Right atrium auricular region (tissue), 2 donors: ENCODE measurements at regions not wholly inside any gene's neighbourhood (a gene's known extent, or its start where the extent isn't known, plus 50 kb on each side); places are given as distances from the start of the nearest gene placed in this dataset.

ENCODE experiments used
- DNase-seq: peaks from one replicate; pipeline ENCODE4 v3.0.0-alpha.2; 2019; ENCODE audit warnings: low spot score
- H3K27ac ChIP-seq, 2 donors: fragments of 200-600 bp; sonication (generic); 1 replicate in 1 of 2; 2 replicates in 1 of 2; pipeline ENCODE4 v1.5.1; 2016 to 2019
- H3K27me3 ChIP-seq, 2 donors: fragments of 200-600 bp; sonication (generic); one replicate each; pipeline versions ENCODE4 v1.5.1 to v1.6.0; 2017 to 2019
- H3K36me3 ChIP-seq: fragments of 200-600 bp; sonication (generic); one replicate; pipeline ENCODE4 v1.5.1; 2016
- H3K4me1 ChIP-seq, 2 donors: fragments of 200-600 bp; sonication (generic); one replicate each; pipeline versions ENCODE4 v1.5.1 to v1.6.0; 2017 to 2019
- H3K4me3 ChIP-seq, 2 donors: fragments of 200-600 bp; sonication (generic); 1 replicate in 1 of 2; 2 replicates in 1 of 2; pipeline ENCODE4 v1.5.1; 2017 to 2019; ENCODE audit warnings: mild to moderate bottlenecking in 1 of 2, moderate library complexity in 1 of 2
- H3K9me3 ChIP-seq, 2 donors: fragments of 200-600 bp; sonication (generic); one replicate each; pipeline ENCODE4 v1.5.1; 2019
- TF ChIP-seq, protein P1 (sequence below), 2 donors: fragments of 200-600 bp; sonication (generic); IDR thresholded peaks; one replicate each; pipeline ENCODE4 v1.5.1; 2019; ENCODE audit warnings: antibody characterized with exemption in 2 of 2

DNA sequence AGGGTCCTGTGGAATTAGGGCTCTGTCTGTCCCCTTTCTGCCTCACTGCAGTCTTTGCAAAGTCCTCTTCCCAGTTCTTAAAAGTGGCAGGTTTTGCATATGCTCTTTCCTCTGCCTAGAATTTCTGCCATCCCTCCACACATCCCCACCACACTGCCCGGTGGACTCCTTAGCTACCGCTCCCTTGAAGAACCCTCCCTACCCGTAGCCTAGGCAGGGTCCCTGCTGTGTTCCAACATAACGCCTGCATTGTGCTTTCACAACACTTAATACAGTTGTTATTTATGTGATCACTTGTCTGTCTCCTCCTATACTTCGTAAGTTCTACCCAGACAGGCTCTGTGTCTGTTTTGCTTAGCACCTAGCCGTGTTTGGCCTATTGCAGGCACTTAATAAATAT lies 142.5 kb upstream of the DMRT1 start:
- H3K4me1 ChIP-seq = peaks cover 0 to 85% of the 10 kb centered on the region in 2 donors
- no peaks in the 10 kb centered on the region for H3K9me3 ChIP-seq
- H3K4me3 ChIP-seq = no peak overlapping the region
- peaks cover 19% of the 10 kb centered on the region for H3K36me3 ChIP-seq
- H3K27ac ChIP-seq = peak overlapping the region; percentile 90 to 95
- TF ChIP-seq, protein P1, sequence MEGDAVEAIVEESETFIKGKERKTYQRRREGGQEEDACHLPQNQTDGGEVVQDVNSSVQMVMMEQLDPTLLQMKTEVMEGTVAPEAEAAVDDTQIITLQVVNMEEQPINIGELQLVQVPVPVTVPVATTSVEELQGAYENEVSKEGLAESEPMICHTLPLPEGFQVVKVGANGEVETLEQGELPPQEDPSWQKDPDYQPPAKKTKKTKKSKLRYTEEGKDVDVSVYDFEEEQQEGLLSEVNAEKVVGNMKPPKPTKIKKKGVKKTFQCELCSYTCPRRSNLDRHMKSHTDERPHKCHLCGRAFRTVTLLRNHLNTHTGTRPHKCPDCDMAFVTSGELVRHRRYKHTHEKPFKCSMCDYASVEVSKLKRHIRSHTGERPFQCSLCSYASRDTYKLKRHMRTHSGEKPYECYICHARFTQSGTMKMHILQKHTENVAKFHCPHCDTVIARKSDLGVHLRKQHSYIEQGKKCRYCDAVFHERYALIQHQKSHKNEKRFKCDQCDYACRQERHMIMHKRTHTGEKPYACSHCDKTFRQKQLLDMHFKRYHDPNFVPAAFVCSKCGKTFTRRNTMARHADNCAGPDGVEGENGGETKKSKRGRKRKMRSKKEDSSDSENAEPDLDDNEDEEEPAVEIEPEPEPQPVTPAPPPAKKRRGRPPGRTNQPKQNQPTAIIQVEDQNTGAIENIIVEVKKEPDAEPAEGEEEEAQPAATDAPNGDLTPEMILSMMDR (IDR thresholded peaks at IDR 0.05) = no peak
- H3K27me3 ChIP-seq = no peaks in the 10 kb centered on the region
- DNase-seq = no peak

DNA sequence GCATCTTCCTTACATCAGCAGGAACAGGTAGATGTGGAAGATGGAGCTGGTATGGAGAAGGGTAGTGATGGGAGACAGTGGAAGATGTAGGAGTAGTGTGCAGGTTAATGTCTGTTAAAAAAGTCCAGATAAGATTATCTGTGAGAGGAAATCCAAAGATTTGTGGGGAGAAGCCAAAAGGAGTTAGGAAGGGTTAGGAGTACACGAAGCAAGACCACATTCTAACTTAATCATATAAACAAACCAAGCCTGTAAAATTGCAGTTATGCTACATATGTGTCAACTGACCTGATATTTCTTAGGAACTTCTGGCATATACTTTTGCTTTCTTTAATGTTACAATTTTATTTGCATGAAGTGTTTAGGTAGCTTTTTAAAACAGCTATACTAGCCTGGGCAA lies 142.1 kb upstream of the DMRT1 start:
- H3K27ac ChIP-seq = peak overlapping the region; percentile 90 to 95

DNA sequence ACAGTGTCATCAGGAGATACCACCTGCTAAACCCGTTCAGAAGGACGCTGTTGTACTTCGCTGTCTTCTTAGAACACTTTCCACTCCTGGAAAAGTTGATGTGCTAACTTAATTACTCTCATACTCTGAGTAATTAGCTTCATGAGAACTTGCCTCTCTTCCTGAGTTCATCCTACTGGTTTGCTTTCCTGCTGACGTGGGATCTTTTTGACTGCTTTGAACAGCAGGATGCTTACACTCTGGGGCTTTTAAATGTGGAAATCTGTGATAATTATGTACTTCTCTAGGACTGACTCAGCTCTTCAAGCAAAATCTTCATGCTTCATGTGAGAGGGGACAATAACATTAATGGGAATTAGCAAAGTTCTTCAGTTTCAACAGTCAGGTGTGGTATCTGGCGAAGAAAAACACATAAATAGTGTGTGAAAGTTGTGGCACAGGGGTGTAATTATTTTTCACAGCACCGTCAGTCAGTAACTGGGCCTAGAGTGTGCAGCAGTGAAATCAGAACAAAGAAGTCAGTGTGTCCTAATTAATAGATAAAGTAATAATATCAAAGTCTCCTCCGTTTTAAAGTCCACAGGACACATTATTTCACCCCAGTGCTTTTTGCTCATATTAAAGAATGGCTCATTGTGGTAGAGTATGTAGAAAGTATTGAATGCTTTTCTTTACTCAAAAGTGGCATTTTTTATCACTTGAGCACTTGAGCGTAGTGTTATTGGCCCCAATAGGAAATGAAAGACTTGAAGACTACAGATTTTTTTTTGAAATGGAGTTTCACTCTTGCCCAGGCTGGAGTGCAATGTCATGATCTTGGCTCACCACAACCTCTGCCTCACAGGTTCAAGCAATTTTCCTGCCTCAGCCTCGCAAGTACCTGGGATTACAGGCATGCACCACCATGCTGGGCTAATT lies 140.9 kb upstream of the DMRT1 start:
- Histone ChIP-seq H3K9me3 (no peaks in the 10 kb centered on the region), H3K36me3 (peaks cover 19% of the 10 kb centered on the region), H3K27ac (peak overlapping the region; percentile 90 to 95), H3K4me1 (peaks cover 0 to 82% of the 10 kb centered on the region in 2 donors), H3K27me3 (no peaks in the 10 kb centered on the region), H3K4me3 (no peak overlapping the region)
- TF ChIP-seq, protein P1 (IDR thresholded peaks at IDR 0.05) = no peak
- DNase-seq = no peak

More for the DNA sequence above, 142.1 kb upstream of the DMRT1 start:
- TF ChIP-seq, protein P1 (IDR thresholded peaks at IDR 0.05) = no peak
- no peak for DNase-seq
- H3K4me3 ChIP-seq = no peak overlapping the region
- no peaks in the 10 kb centered on the region for H3K27me3 ChIP-seq
- peaks cover 0 to 85% of the 10 kb centered on the region in 2 donors for H3K4me1 ChIP-seq
- H3K9me3 ChIP-seq = no peaks in the 10 kb centered on the region
- H3K36me3 ChIP-seq = peaks cover 19% of the 10 kb centered on the region

DNA sequence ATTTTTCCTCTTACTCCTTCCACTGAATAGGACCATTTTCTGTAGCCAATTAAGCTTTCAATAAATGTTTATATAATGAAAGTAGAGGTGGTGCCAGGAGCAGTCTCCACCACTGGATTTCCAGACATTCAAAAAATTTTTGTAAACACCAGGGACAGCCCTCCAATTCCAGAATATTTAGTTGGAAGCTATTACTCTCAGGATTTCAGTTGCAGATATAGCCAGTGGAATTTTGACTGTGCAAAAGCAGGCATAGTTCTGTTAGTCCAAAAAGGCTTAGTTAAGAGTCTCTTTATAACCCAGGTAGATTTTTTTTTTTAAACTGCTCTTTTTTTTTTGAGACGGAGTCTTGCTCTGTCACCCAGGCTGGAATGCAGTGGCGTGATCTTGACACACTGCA lies 138.1 kb upstream of the DMRT1 start:
- H3K4me3 ChIP-seq = no peak overlapping the region

DNA sequence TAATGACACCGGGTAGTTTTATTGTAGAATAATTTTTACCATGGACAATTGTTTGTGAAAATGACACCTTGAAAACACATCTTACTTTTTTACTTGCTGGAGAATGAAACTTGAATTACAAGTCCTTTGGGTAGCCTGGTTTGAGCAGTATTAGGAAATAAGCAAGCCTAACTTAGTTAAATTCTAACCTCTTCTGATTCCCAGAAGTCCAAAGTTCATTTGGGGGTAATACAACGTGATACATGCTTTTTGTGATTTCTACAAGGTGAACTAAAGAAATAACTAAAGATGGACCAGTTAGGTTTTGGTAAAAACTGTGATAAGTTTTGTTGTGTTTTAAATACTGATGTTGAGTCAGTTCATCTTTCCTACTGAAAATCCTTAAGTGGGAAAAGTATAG lies 135.4 kb upstream of the DMRT1 start:
- TF ChIP-seq, protein P1 (IDR thresholded peaks at IDR 0.05) = no peak
- H3K27ac ChIP-seq = peak overlapping the region; percentile 85 to 86
- H3K27me3 ChIP-seq = no peaks in the 10 kb centered on the region
- H3K9me3 ChIP-seq = no peaks in the 10 kb centered on the region
- H3K4me1 ChIP-seq = peaks cover 0 to 60% of the 10 kb centered on the region in 2 donors
- H3K36me3 ChIP-seq = peaks cover 19% of the 10 kb centered on the region
- H3K4me3 ChIP-seq = peak overlapping the region; percentile 43 to 57
- no peak for DNase-seq

More for the DNA sequence above, 138.1 kb upstream of the DMRT1 start:
- Histone ChIP-seq H3K4me1 (peaks cover 0 to 75% of the 10 kb centered on the region in 2 donors), H3K9me3 (no peaks in the 10 kb centered on the region), H3K27ac (peak overlapping the region; percentile 85 to 90), H3K27me3 (no peaks in the 10 kb centered on the region), H3K36me3 (peaks cover 19% of the 10 kb centered on the region)
- TF ChIP-seq, protein P1 (IDR thresholded peaks at IDR 0.05) = no peak
- no peak for DNase-seq
